KMS-11 (cell line): ENCODE measurements at regions not wholly inside any gene's neighbourhood (a gene's known extent, or its start where the extent isn't known, plus 50 kb on each side); places are given as distances from the start of the nearest gene placed in this dataset.

ENCODE experiments used
- H2AFZ ChIP-seq: fragments of 200-600 bp; sonication (generic); 2 replicates; pipeline ENCODE4 v1.6.1; 2016; ENCODE audit warnings: antibody characterized with exemption, mixed run types, low read depth
- H3K27ac ChIP-seq: fragments of 200-600 bp; sonication (generic); 2 replicates; pipeline ENCODE4 v1.6.1; 2016; ENCODE audit warnings: mild to moderate bottlenecking, mixed run types
- H3K27me3 ChIP-seq: fragments of 200-600 bp; sonication (generic); 2 replicates; pipeline ENCODE4 v1.6.1; 2017; ENCODE audit warnings: mild to moderate bottlenecking, low read depth, mixed run types, moderate library complexity; ENCODE audit not compliant: insufficient read depth
- H3K36me3 ChIP-seq: fragments of 200-600 bp; sonication (generic); 2 replicates; pipeline ENCODE4 v1.6.1; 2017; ENCODE audit warnings: mild to moderate bottlenecking, mixed run types; ENCODE audit not compliant: insufficient read depth
- H3K4me1 ChIP-seq: fragments of 200-600 bp; sonication (generic); 2 replicates; pipeline ENCODE4 v1.6.1; 2016; ENCODE audit warnings: mild to moderate bottlenecking, low read depth, mixed run types; ENCODE audit not compliant: poor library complexity, severe bottlenecking
- H3K4me2 ChIP-seq: fragments of 200-600 bp; sonication (generic); 2 replicates; pipeline ENCODE4 v1.7.0; 2016; ENCODE audit warnings: mild to moderate bottlenecking, mixed run types
- H3K4me3 ChIP-seq: fragments of 200-600 bp; sonication (generic); IDR thresholded peaks from 2 replicates; pipeline ENCODE4 v1.6.1; 2017; ENCODE audit warnings: low read depth, low read length, mixed read lengths; ENCODE audit not compliant: insufficient read depth
- H3K79me2 ChIP-seq: fragments of 200-600 bp; sonication (generic); 2 replicates; pipeline ENCODE4 v1.6.1; 2016; ENCODE audit warnings: low read depth, mixed run types; ENCODE audit not compliant: insufficient read depth
- H3K9ac ChIP-seq: fragments of 200-600 bp; sonication (generic); 2 replicates; pipeline ENCODE4 v1.6.1; 2016; ENCODE audit warnings: mild to moderate bottlenecking, mixed run types
- H4K20me1 ChIP-seq: fragments of 200-600 bp; sonication (generic); 2 replicates; pipeline ENCODE4 v1.6.1; 2016; ENCODE audit warnings: mild to moderate bottlenecking, mixed run types; ENCODE audit not compliant: insufficient read depth
- TF ChIP-seq, protein P1 (sequence below): fragments of 200-600 bp; sonication (generic); conservative IDR thresholded peaks from 2 replicates; pipeline ENCODE4 v1.6.1; 2017; ENCODE audit warnings: low read depth, mild to moderate bottlenecking, antibody characterized with exemption, low read length, moderate library complexity, mixed read lengths

GRCh38 chr15:91737151-91737818 lies 116.2 kb upstream of the SLCO3A1 start:
- Histone ChIP-seq H3K4me1 (no peaks in the 10 kb centered on the region), H3K4me3 (no peak overlapping the region), H3K27me3 (no peaks in the 10 kb centered on the region), H3K27ac (no peak overlapping the region), H3K9ac (no peak overlapping the region), H3K36me3 (no peaks in the 10 kb centered on the region), H3K79me2 (no peaks in the 10 kb centered on the region), H3K4me2 (no peak overlapping the region), H4K20me1 (no peaks in the 10 kb centered on the region), H2AFZ (no peak overlapping the region)
- TF ChIP-seq, protein P1, sequence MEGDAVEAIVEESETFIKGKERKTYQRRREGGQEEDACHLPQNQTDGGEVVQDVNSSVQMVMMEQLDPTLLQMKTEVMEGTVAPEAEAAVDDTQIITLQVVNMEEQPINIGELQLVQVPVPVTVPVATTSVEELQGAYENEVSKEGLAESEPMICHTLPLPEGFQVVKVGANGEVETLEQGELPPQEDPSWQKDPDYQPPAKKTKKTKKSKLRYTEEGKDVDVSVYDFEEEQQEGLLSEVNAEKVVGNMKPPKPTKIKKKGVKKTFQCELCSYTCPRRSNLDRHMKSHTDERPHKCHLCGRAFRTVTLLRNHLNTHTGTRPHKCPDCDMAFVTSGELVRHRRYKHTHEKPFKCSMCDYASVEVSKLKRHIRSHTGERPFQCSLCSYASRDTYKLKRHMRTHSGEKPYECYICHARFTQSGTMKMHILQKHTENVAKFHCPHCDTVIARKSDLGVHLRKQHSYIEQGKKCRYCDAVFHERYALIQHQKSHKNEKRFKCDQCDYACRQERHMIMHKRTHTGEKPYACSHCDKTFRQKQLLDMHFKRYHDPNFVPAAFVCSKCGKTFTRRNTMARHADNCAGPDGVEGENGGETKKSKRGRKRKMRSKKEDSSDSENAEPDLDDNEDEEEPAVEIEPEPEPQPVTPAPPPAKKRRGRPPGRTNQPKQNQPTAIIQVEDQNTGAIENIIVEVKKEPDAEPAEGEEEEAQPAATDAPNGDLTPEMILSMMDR: no peak

DNA sequence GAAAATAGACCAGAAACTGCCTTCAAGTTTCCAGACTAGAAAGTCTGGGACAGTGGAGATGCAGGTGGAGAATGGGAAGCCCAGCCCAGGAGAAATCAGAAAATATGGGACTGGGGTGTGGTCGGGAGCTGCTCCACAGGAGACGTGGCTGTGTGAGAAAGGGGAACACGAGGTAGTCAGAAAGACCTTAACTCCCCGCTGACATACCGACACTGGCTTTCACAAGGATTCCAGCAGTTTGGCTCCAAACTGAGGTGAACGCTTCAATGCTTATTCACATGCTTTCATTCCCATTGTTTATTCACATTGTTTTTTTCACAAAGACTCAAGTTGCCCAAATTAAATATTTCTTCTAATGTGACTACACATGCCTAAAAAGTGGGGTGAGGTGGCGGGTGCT lies 111.5 kb upstream of the SLCO3A1 start:
- H3K79me2 ChIP-seq: no peaks in the 10 kb centered on the region
- H3K27ac ChIP-seq: no peak overlapping the region
- no peaks in the 10 kb centered on the region for H3K36me3 ChIP-seq
- no peak overlapping the region for H2AFZ ChIP-seq
- H3K9ac ChIP-seq: no peak overlapping the region
- H3K4me1 ChIP-seq: no peaks in the 10 kb centered on the region
- H4K20me1 ChIP-seq: no peaks in the 10 kb centered on the region
- H3K4me2 ChIP-seq: no peak overlapping the region
- no peaks in the 10 kb centered on the region for H3K27me3 ChIP-seq
- H3K4me3 ChIP-seq: no peak overlapping the region
- TF ChIP-seq, protein P1: no peak

DNA sequence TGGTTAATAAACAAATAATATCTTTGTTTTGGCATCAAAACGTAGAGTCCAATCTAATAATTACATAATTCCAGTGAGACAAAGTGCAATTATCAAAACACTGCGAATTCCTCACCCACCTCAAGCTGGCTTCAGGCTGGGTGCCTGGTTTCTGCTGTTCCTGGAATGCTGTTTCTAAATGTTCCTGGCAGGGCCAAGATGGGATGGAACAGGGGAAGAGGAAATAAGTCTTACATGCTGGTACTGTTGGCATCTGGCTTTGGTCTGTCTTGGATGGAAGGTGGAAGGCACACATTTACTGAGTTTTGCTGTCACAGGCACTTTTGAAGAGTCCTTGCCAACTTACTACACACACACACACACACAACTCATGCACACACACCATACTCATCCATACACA lies 101.9 kb upstream of the SLCO3A1 start:
- no peaks in the 10 kb centered on the region for H4K20me1 ChIP-seq
- no peaks in the 10 kb centered on the region for H3K36me3 ChIP-seq
- no peak overlapping the region for H3K27ac ChIP-seq
- no peaks in the 10 kb centered on the region for H3K27me3 ChIP-seq
- no peaks in the 10 kb centered on the region for H3K79me2 ChIP-seq
- no peaks in the 10 kb centered on the region for H3K4me1 ChIP-seq
- TF ChIP-seq, protein P1: no peak
- H3K9ac ChIP-seq: no peak overlapping the region
- no peak overlapping the region for H2AFZ ChIP-seq
- no peak overlapping the region for H3K4me2 ChIP-seq
- no peak overlapping the region for H3K4me3 ChIP-seq

GRCh38 chr15:91752081-91752785 lies 101.3 kb upstream of the SLCO3A1 start:
- no peak overlapping the region for H3K27ac ChIP-seq
- H3K4me1 ChIP-seq: no peaks in the 10 kb centered on the region
- no peak overlapping the region for H3K4me3 ChIP-seq
- H2AFZ ChIP-seq: no peak overlapping the region
- H3K79me2 ChIP-seq: no peaks in the 10 kb centered on the region
- no peak overlapping the region for H3K4me2 ChIP-seq
- no peaks in the 10 kb centered on the region for H4K20me1 ChIP-seq
- H3K36me3 ChIP-seq: no peaks in the 10 kb centered on the region
- H3K27me3 ChIP-seq: no peaks in the 10 kb centered on the region
- H3K9ac ChIP-seq: no peak overlapping the region
- TF ChIP-seq, protein P1: no peak
